NCI-H526 treated with DMSO at 0.1 percent for 48 hours (cell line): ENCODE measurements at regions not wholly inside any gene's neighbourhood (a gene's known extent, or its start where the extent isn't known, plus 50 kb on each side); places are given as distances from the start of the nearest gene placed in this dataset.
"Not testable (repeated sequence)": the region's sequence is repeated elsewhere in the genome, so short reads cannot be mapped to it uniquely, and the experiment has no call there.

ENCODE experiments used
- DNase-seq: peaks from one replicate; lab custom pipeline; 2025; lab: John Stamatoyannopoulos, UW

GRCh38 chr1:120465900-120466299 lies 51.1 kb downstream of the NBPF8 start:
- DNase-seq, result not testable (repeated sequence)

GRCh38 chr1:120477663-120478062 lies 62.8 kb downstream of the NBPF8 start:
- DNase-seq, result not testable (repeated sequence)

- DNase-seq, result not testable (repeated sequence)
Observed at GRCh38 chr1:120478400-120478799, 63.6 kb downstream of the NBPF8 start.

- not testable (repeated sequence) for DNase-seq
Observed at GRCh38 chr1:120487542-120487941, 72.7 kb downstream of the NBPF8 start.

GRCh38 chr1:120489217-120489616 lies 74.4 kb downstream of the NBPF8 start:
- not testable (repeated sequence) for DNase-seq

- DNase-seq, result not testable (repeated sequence)
Observed at GRCh38 chr1:120497145-120497544, 82.3 kb downstream of the NBPF8 start.

- DNase-seq, result not testable (repeated sequence)
Observed at GRCh38 chr1:120503284-120503683, 88.4 kb downstream of the NBPF8 start.

GRCh38 chr1:120506352-120506751 lies 91.5 kb downstream of the NBPF8 start:
- DNase-seq, result not testable (repeated sequence)

- not testable (repeated sequence) for DNase-seq
Observed at GRCh38 chr1:120508351-120508750, 93.5 kb downstream of the NBPF8 start.

GRCh38 chr1:120509258-120509657 lies 94.4 kb downstream of the NBPF8 start:
- DNase-seq, result not testable (repeated sequence)

- not testable (repeated sequence) for DNase-seq
Observed at GRCh38 chr1:120513099-120513498, 98.3 kb downstream of the NBPF8 start.

GRCh38 chr1:120513531-120513930 lies 98.7 kb downstream of the NBPF8 start:
- DNase-seq, result not testable (repeated sequence)

GRCh38 chr1:120519196-120519595 lies 104.4 kb downstream of the NBPF8 start:
- DNase-seq, result not testable (repeated sequence)

GRCh38 chr1:120524416-120524815 lies 109.6 kb downstream of the NBPF8 start:
- not testable (repeated sequence) for DNase-seq

GRCh38 chr1:120525386-120525785 lies 110.6 kb downstream of the NBPF8 start:
- DNase-seq, result not testable (repeated sequence)

- not testable (repeated sequence) for DNase-seq
Observed at GRCh38 chr1:120529475-120530089, 114.7 kb downstream of the NBPF8 start.

GRCh38 chr1:120531455-120531854 lies 116.6 kb downstream of the NBPF8 start:
- not testable (repeated sequence) for DNase-seq

- not testable (repeated sequence) for DNase-seq
Observed at GRCh38 chr1:120534361-120535047, 119.7 kb downstream of the NBPF8 start.

- not testable (repeated sequence) for DNase-seq
Observed at GRCh38 chr1:120535052-120535451, 120.2 kb downstream of the NBPF8 start.

GRCh38 chr1:120541394-120541793 lies 126.6 kb downstream of the NBPF8 start:
- DNase-seq, result not testable (repeated sequence)

- not testable (repeated sequence) for DNase-seq
Observed at GRCh38 chr1:120542365-120542764, 127.5 kb downstream of the NBPF8 start.

- not testable (repeated sequence) for DNase-seq
Observed at GRCh38 chr1:120542940-120543339, 128.1 kb downstream of the NBPF8 start.

- DNase-seq, result not testable (repeated sequence)
Observed at GRCh38 chr1:120544434-120544833, 129.6 kb downstream of the NBPF8 start.
